ENCODE measurements at regions not wholly inside any gene's neighbourhood (a gene's known extent, or its start where the extent isn't known, plus 50 kb on each side); places are given as distances from the start of the nearest gene placed in this dataset.

DNA sequence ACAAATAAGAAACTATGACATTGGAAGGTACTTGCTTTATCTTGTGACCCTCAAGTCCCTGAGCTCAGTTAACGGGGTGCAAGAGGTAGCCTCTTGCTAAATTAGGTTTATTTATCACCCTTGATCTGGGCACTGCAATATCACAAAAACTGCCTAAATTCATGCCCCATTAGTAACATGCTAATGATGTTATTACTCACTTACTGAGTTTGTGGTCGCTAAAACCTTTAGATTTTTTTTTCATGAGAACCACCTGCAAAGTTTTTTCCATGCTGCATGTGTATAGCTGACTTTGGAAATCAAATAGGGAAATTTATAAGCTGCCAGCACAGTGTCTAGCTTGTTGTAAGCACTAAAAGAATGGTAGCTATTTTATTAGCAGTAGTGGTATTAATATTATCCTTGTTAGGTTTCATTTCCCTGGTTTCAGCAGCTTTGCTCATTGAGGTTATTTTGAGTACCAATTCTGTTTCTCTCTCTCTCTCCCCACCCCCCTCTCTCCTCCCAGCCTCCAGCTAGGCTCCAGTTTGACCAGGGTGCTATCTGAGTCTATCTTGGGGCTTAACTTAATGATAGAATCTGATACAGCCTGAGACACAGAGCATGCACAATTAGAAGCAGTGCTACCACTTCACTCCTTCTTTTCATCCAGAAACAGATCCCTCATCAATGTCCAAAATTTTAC lies 88.7 kb upstream of the ATP8B1 start:
- Mint-ChIP-seq H3K36me3 (no peaks in the 10 kb centered on the region), H3K27ac (no peak overlapping the region), H3K27me3 (ENCODE audit: low read depth in 2 of 2) (peaks cover 0 to 2% of the 10 kb centered on the region in 2 donors), H3K9me3 (no peaks in the 10 kb centered on the region), H3K4me3 (no peak overlapping the region), H3K4me1 (no peaks in the 10 kb centered on the region)
- no peak for ATAC-seq
- Histone ChIP-seq H3K9me3 (ENCODE audit: control insufficient read depth, insufficient read depth, low read length) (no peaks in the 10 kb centered on the region), H3K27me3 (ENCODE audit: control insufficient read depth, insufficient read depth, low read length) (no peaks in the 10 kb centered on the region), H3K4me1 (ENCODE audit: control insufficient read depth, insufficient read depth, low read length) (no peaks in the 10 kb centered on the region), H3K4me3 (ENCODE audit: low read length) (no peak overlapping the region), H3K27ac (ENCODE audit: low read length) (no peak overlapping the region), H3K36me3 (ENCODE audit: control insufficient read depth, insufficient read depth, low read length) (no peaks in the 10 kb centered on the region)
- intact Hi-C loops (cut with micrococcal nuclease): no loop called here
- no peak for TF ChIP-seq CTCF (IDR thresholded peaks at IDR 0.05)
- no peak for DNase-seq
- WGBS (ENCODE audit: insufficient coverage): 83% methylated on average over 2 of the region's 2 CpGs

- intact Hi-C loops (cut with micrococcal nuclease): no loop called here
Measured at GRCh38 chr18:57890266-57890665, 87.2 kb upstream of the ATP8B1 start.

GRCh38 chr18:57889841-57890240 lies 86.7 kb upstream of the ATP8B1 start:
- H3K27me3 ChIP-seq (ENCODE audit: control insufficient read depth, insufficient read depth, low read length): no peaks in the 10 kb centered on the region
- no peaks in the 10 kb centered on the region for H3K4me1 Mint-ChIP-seq
- TF ChIP-seq CTCF (IDR thresholded peaks at IDR 0.05): no peak
- H3K4me1 ChIP-seq (ENCODE audit: control insufficient read depth, insufficient read depth, low read length): no peaks in the 10 kb centered on the region
- no peaks in the 10 kb centered on the region for H3K9me3 Mint-ChIP-seq
- H3K27ac Mint-ChIP-seq: no peak overlapping the region
- intact Hi-C loops (cut with micrococcal nuclease): no loop called here
- no CpG with 5 or more reads among the region's 1 CpG for WGBS (ENCODE audit: insufficient coverage)
- H3K36me3 ChIP-seq (ENCODE audit: control insufficient read depth, insufficient read depth, low read length): no peaks in the 10 kb centered on the region
- H3K36me3 Mint-ChIP-seq: no peaks in the 10 kb centered on the region
- no peaks in the 10 kb centered on the region for H3K9me3 ChIP-seq (ENCODE audit: control insufficient read depth, insufficient read depth, low read length)
- DNase-seq (no peak), ATAC-seq (no peak)
- no peak overlapping the region for H3K4me3 ChIP-seq (ENCODE audit: low read length)
- no peak overlapping the region for H3K27ac ChIP-seq (ENCODE audit: low read length)
- H3K27me3 Mint-ChIP-seq (ENCODE audit: low read depth in 2 of 2): peaks cover 0 to 2% of the 10 kb centered on the region in 2 donors
- H3K4me3 Mint-ChIP-seq: no peak overlapping the region

More at GRCh38 chr18:57890266-57890665, 87.2 kb upstream of the ATP8B1 start:
- Histone ChIP-seq H3K4me1 (ENCODE audit: control insufficient read depth, insufficient read depth, low read length) (no peaks in the 10 kb centered on the region), H3K36me3 (ENCODE audit: control insufficient read depth, insufficient read depth, low read length) (no peaks in the 10 kb centered on the region), H3K9me3 (ENCODE audit: control insufficient read depth, insufficient read depth, low read length) (no peaks in the 10 kb centered on the region), H3K27ac (ENCODE audit: low read length) (no peak overlapping the region), H3K4me3 (ENCODE audit: low read length) (no peak overlapping the region), H3K27me3 (ENCODE audit: control insufficient read depth, insufficient read depth, low read length) (no peaks in the 10 kb centered on the region)
- ATAC-seq: no peak
- H3K36me3 Mint-ChIP-seq: no peaks in the 10 kb centered on the region
- 80% methylated on average over 2 of the region's 3 CpGs for WGBS (ENCODE audit: insufficient coverage)
- no peak for DNase-seq
- H3K27ac Mint-ChIP-seq: no peak overlapping the region
- H3K9me3 Mint-ChIP-seq: no peaks in the 10 kb centered on the region
- no peak overlapping the region for H3K4me3 Mint-ChIP-seq
- no peaks in the 10 kb centered on the region for H3K4me1 Mint-ChIP-seq
- TF ChIP-seq CTCF (IDR thresholded peaks at IDR 0.05): no peak
- peaks cover 0 to 2% of the 10 kb centered on the region in 2 donors for H3K27me3 Mint-ChIP-seq (ENCODE audit: low read depth in 2 of 2)
